PC-9 (cell line): ENCODE measurements at regions not wholly inside any gene's neighbourhood (a gene's known extent, or its start where the extent isn't known, plus 50 kb on each side); places are given as distances from the start of the nearest gene placed in this dataset.

ENCODE experiments used
- BruUV-seq: library from RNA; stranded (reverse); fragments of 400-500 nt; replicated peaks from 2 replicates; lab custom pipeline; 2021; lab: Mats Ljungman, UMichigan
- CTCF ChIA-PET: fragments of 300-600 bp; sonication (Branson Sonifier 250); formaldehyde crosslinking; loops from one replicate; lab custom pipeline; 2022; ENCODE audit warnings: antibody characterized with exemption; lab: Charles Lee
- POLR2A ChIA-PET: fragments of 300-600 bp; sonication (Branson Sonifier 250); formaldehyde crosslinking; loops from one replicate; lab custom pipeline; 2022; ENCODE audit warnings: antibody characterized with exemption; ENCODE audit not compliant: unreplicated experiment; lab: Charles Lee
- DNase-seq, 2 experiments: peaks; one replicate each; pipeline versions ENCODE4 v3.0.0 to v3.0.0-alpha.2; 2015 to 2022; ENCODE audit warnings: mixed read lengths in 1 of 2
- H2AFZ ChIP-seq: fragments of 200-600 bp; sonication (generic); 2 replicates; pipeline ENCODE4 v1.8.1; 2017; ENCODE audit warnings: antibody characterized with exemption
- H3F3A ChIP-seq: fragments of 200-600 bp; sonication (generic); 2 replicates; pipeline ENCODE4 v1.8.1; 2017; ENCODE audit warnings: antibody characterized with exemption, mild to moderate bottlenecking, low read depth; ENCODE audit not compliant: insufficient read depth
- H3K27ac ChIP-seq: fragments of 200-600 bp; sonication (generic); 2 replicates; pipeline ENCODE4 v1.6.1; 2016; ENCODE audit warnings: mixed run types
- H3K27me3 ChIP-seq: fragments of 200-600 bp; sonication (generic); 2 replicates; pipeline ENCODE4 v1.6.1; 2016; ENCODE audit warnings: low read depth, mixed run types; ENCODE audit not compliant: insufficient read depth
- H3K36me3 ChIP-seq: fragments of 200-600 bp; sonication (generic); 2 replicates; pipeline ENCODE4 v1.6.1; 2016; ENCODE audit warnings: low read depth, mixed run types
- H3K4me1 ChIP-seq: fragments of 200-600 bp; sonication (generic); replicated peaks from 2 replicates; pipeline ENCODE4 v1.6.1; 2016; ENCODE audit warnings: mixed run types; ENCODE audit not compliant: insufficient read depth
- H3K4me2 ChIP-seq: fragments of 200-600 bp; sonication (generic); 2 replicates; pipeline ENCODE4 v1.6.1; 2017; ENCODE audit warnings: mixed run types
- H3K4me3 ChIP-seq: fragments of 200-600 bp; sonication (generic); 2 replicates; pipeline ENCODE4 v1.6.1; 2016; ENCODE audit warnings: mixed run types
- H3K79me2 ChIP-seq: fragments of 200-600 bp; sonication (generic); 2 replicates; pipeline ENCODE4 v1.6.1; 2017; ENCODE audit warnings: low read depth, mixed run types
- H3K9me2 ChIP-seq: fragments of 200-600 bp; sonication (generic); 2 replicates; pipeline ENCODE4 v1.8.1; 2017; ENCODE audit warnings: mild to moderate bottlenecking; ENCODE audit not compliant: insufficient read depth
- H3K9me3 ChIP-seq: fragments of 200-600 bp; sonication (generic); 2 replicates; pipeline ENCODE4 v1.8.1; 2016; ENCODE audit warnings: low read depth; ENCODE audit not compliant: insufficient read depth
- H4K20me1 ChIP-seq: fragments of 200-600 bp; sonication (generic); 2 replicates; pipeline ENCODE4 v1.8.1; 2017; ENCODE audit not compliant: insufficient read depth
- EZH2 ChIP-seq: fragments of 200-600 bp; sonication (generic); IDR thresholded peaks from 2 replicates; pipeline ENCODE4 v1.8.0; 2017; ENCODE audit warnings: antibody characterized with exemption, low read depth
- intact Hi-C: fragments of 100-400 bp; cut with micrococcal nuclease; formaldehyde crosslinking; loops from one replicate; pipeline ENCODE4 v1.10.0; 2022; ENCODE audit not compliant: unreplicated experiment
- TF ChIP-seq, protein P1 (sequence below): fragments of 200-600 bp; sonication (generic); conservative IDR thresholded peaks from 2 replicates; pipeline ENCODE4 v1.6.1; 2017; ENCODE audit warnings: mixed run types, antibody characterized with exemption, mild to moderate bottlenecking, moderate library complexity

DNA sequence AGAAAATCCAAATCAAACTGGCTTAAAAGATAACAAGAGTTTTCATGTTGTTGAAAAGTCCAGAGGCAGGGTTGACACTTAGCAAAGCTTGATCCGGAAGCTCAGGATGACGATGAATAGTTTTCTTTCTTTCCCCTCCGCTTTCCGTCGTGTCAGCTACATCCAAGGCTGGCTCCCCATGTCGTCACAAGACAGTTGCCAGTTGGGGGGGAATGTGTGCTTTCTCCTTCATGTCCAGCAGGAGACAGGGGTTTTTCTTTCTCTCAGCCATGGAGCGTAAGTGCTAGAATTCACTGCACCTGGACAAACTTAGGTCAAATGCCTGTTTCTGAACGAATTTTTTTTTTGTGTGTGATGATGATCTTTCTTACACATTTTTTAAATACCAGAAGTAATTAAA lies 273.8 kb upstream of the RGMA start:
- Histone ChIP-seq H3K27ac (no peak overlapping the region), H3K36me3 (no peaks in the 10 kb centered on the region), H3K79me2 (no peaks in the 10 kb centered on the region), H3K27me3 (peaks cover 66% of the 10 kb centered on the region), H3K4me3 (no peak overlapping the region), H3K9me2 (no peaks in the 10 kb centered on the region), H3K9me3 (no peaks in the 10 kb centered on the region), H2AFZ (no peak overlapping the region), H3F3A (no peaks in the 10 kb centered on the region), H4K20me1 (no peaks in the 10 kb centered on the region), H3K4me2 (no peak overlapping the region), H3K4me1 (no peaks in the 10 kb centered on the region)
- TF ChIP-seq, protein P1, sequence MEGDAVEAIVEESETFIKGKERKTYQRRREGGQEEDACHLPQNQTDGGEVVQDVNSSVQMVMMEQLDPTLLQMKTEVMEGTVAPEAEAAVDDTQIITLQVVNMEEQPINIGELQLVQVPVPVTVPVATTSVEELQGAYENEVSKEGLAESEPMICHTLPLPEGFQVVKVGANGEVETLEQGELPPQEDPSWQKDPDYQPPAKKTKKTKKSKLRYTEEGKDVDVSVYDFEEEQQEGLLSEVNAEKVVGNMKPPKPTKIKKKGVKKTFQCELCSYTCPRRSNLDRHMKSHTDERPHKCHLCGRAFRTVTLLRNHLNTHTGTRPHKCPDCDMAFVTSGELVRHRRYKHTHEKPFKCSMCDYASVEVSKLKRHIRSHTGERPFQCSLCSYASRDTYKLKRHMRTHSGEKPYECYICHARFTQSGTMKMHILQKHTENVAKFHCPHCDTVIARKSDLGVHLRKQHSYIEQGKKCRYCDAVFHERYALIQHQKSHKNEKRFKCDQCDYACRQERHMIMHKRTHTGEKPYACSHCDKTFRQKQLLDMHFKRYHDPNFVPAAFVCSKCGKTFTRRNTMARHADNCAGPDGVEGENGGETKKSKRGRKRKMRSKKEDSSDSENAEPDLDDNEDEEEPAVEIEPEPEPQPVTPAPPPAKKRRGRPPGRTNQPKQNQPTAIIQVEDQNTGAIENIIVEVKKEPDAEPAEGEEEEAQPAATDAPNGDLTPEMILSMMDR: no peak
- no peak for TF ChIP-seq EZH2
- DNase-seq: no peak
- POLR2A ChIA-PET: no interaction called here
- CTCF ChIA-PET: no interaction called here
- BruUV-seq: no TSS peak
- intact Hi-C loops: no loop called here

DNA sequence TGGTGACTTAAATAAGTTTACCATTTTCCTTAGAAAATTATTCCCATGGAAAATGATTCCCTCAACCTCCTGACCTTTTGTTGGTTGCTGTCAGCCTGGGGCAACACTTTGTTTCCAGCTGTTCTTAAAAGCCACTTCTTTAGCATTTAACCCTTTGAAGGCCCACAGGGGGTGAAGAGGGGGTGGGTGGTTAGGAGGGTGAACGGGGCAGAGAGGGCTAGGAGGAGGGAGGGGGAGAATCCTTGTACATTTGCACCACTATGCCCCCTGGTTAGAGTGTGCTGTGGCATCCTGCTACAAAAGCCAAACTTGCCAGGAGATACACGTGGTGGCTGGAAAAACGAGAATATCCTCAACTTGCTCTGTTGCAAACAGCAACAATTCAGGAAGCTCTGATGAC lies 273.2 kb upstream of the RGMA start:
- Histone ChIP-seq H3K27me3 (peaks cover 70% of the 10 kb centered on the region), H4K20me1 (no peaks in the 10 kb centered on the region), H2AFZ (no peak overlapping the region), H3K4me3 (no peak overlapping the region), H3K27ac (no peak overlapping the region), H3K79me2 (no peaks in the 10 kb centered on the region), H3K9me3 (no peaks in the 10 kb centered on the region), H3F3A (no peaks in the 10 kb centered on the region), H3K4me1 (no peaks in the 10 kb centered on the region), H3K9me2 (no peaks in the 10 kb centered on the region), H3K36me3 (no peaks in the 10 kb centered on the region), H3K4me2 (no peak overlapping the region)
- CTCF ChIA-PET: no interaction called here
- no TSS peak for BruUV-seq
- POLR2A ChIA-PET: no interaction called here
- no peak for DNase-seq
- no peak for TF ChIP-seq EZH2
- TF ChIP-seq, protein P1: no peak
- intact Hi-C loops: no loop called here

GRCh38 chr15:93361703-93362102 lies 272.7 kb upstream of the RGMA start:
- Histone ChIP-seq H2AFZ (no peak overlapping the region), H3K4me2 (no peak overlapping the region), H3K27ac (no peak overlapping the region), H3K9me2 (no peaks in the 10 kb centered on the region), H3K27me3 (peaks cover 68% of the 10 kb centered on the region), H3F3A (no peaks in the 10 kb centered on the region), H3K36me3 (no peaks in the 10 kb centered on the region), H3K79me2 (no peaks in the 10 kb centered on the region), H4K20me1 (no peaks in the 10 kb centered on the region), H3K4me1 (no peaks in the 10 kb centered on the region), H3K9me3 (no peaks in the 10 kb centered on the region), H3K4me3 (no peak overlapping the region)
- TF ChIP-seq, protein P1: no peak
- no peak for TF ChIP-seq EZH2
- BruUV-seq: no TSS peak
- DNase-seq: no peak
- POLR2A ChIA-PET: no interaction called here
- intact Hi-C loops: no loop called here
- CTCF ChIA-PET: no interaction called here
